ENCODE measurements at regions not wholly inside any gene's neighbourhood (a gene's known extent, or its start where the extent isn't known, plus 50 kb on each side); places are given as distances from the start of the nearest gene placed in this dataset.

GRCh38 chr7:110131344-110131743, 959.6 kb upstream of the LRRN3 start (continued):
- TF ChIP-seq ZNF384 (IDR thresholded peaks at IDR 0.05; ENCODE audit: borderline replicate concordance, low read depth, low read length) = no peak
- no peak for TF ChIP-seq MTA2 (IDR thresholded peaks at IDR 0.05; ENCODE audit: low read depth)
- TF ChIP-seq ZNF687 (IDR thresholded peaks at IDR 0.05) = no peak

- FAIRE-seq (no peak), DNase-seq (ENCODE audit: low read depth, low spot score) (no peak), ATAC-seq (no peak)
- in situ Hi-C loops (cut with MboI) = no loop called here
- ChIA-PET RAD21 (ENCODE audit: unreplicated experiment) (no interaction called here), SMC1A (ENCODE audit: uncharacterized antibody, unreplicated experiment) (interaction anchor here (1.0 to 1.4 kb wide), 2 partner anchors 9 to 12 kb away, joined by 3 read pairs; no protein-coding TSS in a partner anchor), POLR2A (no interaction called here), CTCF (no interaction called here)
- intact Hi-C loops (cut with micrococcal nuclease; ENCODE audit: unreplicated experiment) = no loop called here
- H2AFZ ChIP-seq (ENCODE audit: control insufficient read depth, low read depth, low read length) = no peak overlapping the region
- H3K27ac ChIP-seq (ENCODE audit: control insufficient read depth, insufficient read depth) = no peak overlapping the region
- H3K9me3 ChIP-seq (replicated peaks; ENCODE audit: control insufficient read depth, insufficient read depth, low read length) = no peaks in the 10 kb centered on the region
- H3K9ac ChIP-seq (ENCODE audit: control insufficient read depth, insufficient read depth, low read length) = no peak overlapping the region
- H3K4me2 ChIP-seq (ENCODE audit: control insufficient read depth, insufficient read depth) = no peak overlapping the region
- no peaks in the 10 kb centered on the region for H4K20me1 ChIP-seq (ENCODE audit: control insufficient read depth, insufficient read depth)
- no TSS peak for BruUV-seq (replicated peaks)
- H3K79me2 ChIP-seq (ENCODE audit: control insufficient read depth, insufficient read depth, low read length) = no peaks in the 10 kb centered on the region
- H3K27me3 ChIP-seq (replicated peaks in 1 of 2; ENCODE audit: control insufficient read depth in 2 of 2, insufficient read depth in 2 of 2, low read length in 1 of 2) = no peaks in the 10 kb centered on the region
- H3K4me1 ChIP-seq (ENCODE audit: control insufficient read depth, insufficient read depth, low read length) = no peaks in the 10 kb centered on the region
- no peak overlapping the region for H3K4me3 ChIP-seq
- no peaks in the 10 kb centered on the region for H3K36me3 ChIP-seq (ENCODE audit: control insufficient read depth in 2 of 2, insufficient read depth in 2 of 2, low read length in 1 of 2)
- TF ChIP-seq RB1 (IDR thresholded peaks at IDR 0.05; ENCODE audit: borderline replicate concordance) (no peak), MAX (IDR thresholded peaks at IDR 0.05; ENCODE audit: low read depth, low read length) (no peak), ZNF24 (IDR thresholded peaks at IDR 0.05) (no peak), E4F1 (IDR thresholded peaks at IDR 0.05; ENCODE audit: borderline replicate concordance, partially characterized antibody) (no peak), SUZ12 (IDR thresholded peaks at IDR 0.05; ENCODE audit: unreplicated experiment) (no peak), CHD4 (IDR thresholded peaks at IDR 0.05) (no peak), NR2C2 (IDR thresholded peaks at IDR 0.05; ENCODE audit: borderline replicate concordance, control insufficient read depth, insufficient read length, low read depth) (no peak), MEF2A (IDR thresholded peaks at IDR 0.05; ENCODE audit: insufficient read depth, low read depth, low read length) (no peak), RELB (IDR thresholded peaks at IDR 0.05; ENCODE audit: low read depth) (no peak), MLLT1 (IDR thresholded peaks at IDR 0.05) (no peak), CREM (IDR thresholded peaks at IDR 0.05; ENCODE audit: low read depth) (no peak)
Observed at GRCh38 chr7:110139056-110139455, 951.9 kb upstream of the LRRN3 start.
